Gastrocnemius medialis (tissue), 4 donors: ENCODE measurements at regions not wholly inside any gene's neighbourhood (a gene's known extent, or its start where the extent isn't known, plus 50 kb on each side); places are given as distances from the start of the nearest gene placed in this dataset.

Source experiments
- POLR2A ChIP-seq, 2 donors: fragments of 450-650 bp; IDR thresholded peaks; one replicate each; pipeline ENCODE4 v1.6.1; 2017; ENCODE audit warnings: antibody characterized with exemption in 2 of 2, mild to moderate bottlenecking in 2 of 2, moderate library complexity in 2 of 2
- TF ChIP-seq, protein P1 (sequence below), 5 experiments: fragments of 450-650 bp in 3 of 5; fragments of 200-600 bp in 2 of 5; sonication (generic) in 2 of 5; IDR thresholded peaks in 4 of 5; conservative IDR thresholded peaks in 1 of 5; 1 replicate in 4 of 5; 2 replicates in 1 of 5; pipeline ENCODE4 v1.5.1; 2016 to 2019; ENCODE audit warnings: antibody characterized with exemption in 5 of 5, mild to moderate bottlenecking in 3 of 5, moderate library complexity in 3 of 5

GRCh38 chr6:103193413-103193812 is 1666.3 kb downstream of the HACE1 start:
- TF ChIP-seq, protein P1, sequence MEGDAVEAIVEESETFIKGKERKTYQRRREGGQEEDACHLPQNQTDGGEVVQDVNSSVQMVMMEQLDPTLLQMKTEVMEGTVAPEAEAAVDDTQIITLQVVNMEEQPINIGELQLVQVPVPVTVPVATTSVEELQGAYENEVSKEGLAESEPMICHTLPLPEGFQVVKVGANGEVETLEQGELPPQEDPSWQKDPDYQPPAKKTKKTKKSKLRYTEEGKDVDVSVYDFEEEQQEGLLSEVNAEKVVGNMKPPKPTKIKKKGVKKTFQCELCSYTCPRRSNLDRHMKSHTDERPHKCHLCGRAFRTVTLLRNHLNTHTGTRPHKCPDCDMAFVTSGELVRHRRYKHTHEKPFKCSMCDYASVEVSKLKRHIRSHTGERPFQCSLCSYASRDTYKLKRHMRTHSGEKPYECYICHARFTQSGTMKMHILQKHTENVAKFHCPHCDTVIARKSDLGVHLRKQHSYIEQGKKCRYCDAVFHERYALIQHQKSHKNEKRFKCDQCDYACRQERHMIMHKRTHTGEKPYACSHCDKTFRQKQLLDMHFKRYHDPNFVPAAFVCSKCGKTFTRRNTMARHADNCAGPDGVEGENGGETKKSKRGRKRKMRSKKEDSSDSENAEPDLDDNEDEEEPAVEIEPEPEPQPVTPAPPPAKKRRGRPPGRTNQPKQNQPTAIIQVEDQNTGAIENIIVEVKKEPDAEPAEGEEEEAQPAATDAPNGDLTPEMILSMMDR (IDR thresholded peaks at IDR 0.05 in 4 of 5, conservative IDR thresholded peaks at IDR 0.05 in 1 of 5) = no peak
- TF ChIP-seq POLR2A (IDR thresholded peaks at IDR 0.05) = no peak
